ENCODE measurements at regions not wholly inside any gene's neighbourhood (a gene's known extent, or its start where the extent isn't known, plus 50 kb on each side); places are given as distances from the start of the nearest gene placed in this dataset.
"Not testable (repeated sequence)": the region's sequence is repeated elsewhere in the genome, so short reads cannot be mapped to it uniquely, and the experiment has no call there.

GRCh38 chr4:75172551-75172950 lies 239.6 kb downstream of the PARM1 start:
- TF ChIP-seq EZH2phosphoT487 (IDR thresholded peaks at IDR 0.05; ENCODE audit: low read depth): no peak
- TF ChIP-seq CTCF (IDR thresholded peaks at IDR 0.05; ENCODE audit: low read depth, low read length): no peak
- peaks cover 6% of the 10 kb centered on the region; the same call in 1 of the 2 replicates for H3K79me2 ChIP-seq (ENCODE audit: low read length)
- H3K4me3 ChIP-seq (ENCODE audit: low read length): peak overlapping the region; percentile 68
- no peaks in the 10 kb centered on the region for H3K9me3 ChIP-seq (ENCODE audit: insufficient read depth, low read length)
- peak overlapping the region; percentile 75 for H3K4me2 ChIP-seq (ENCODE audit: low read length)
- peak overlapping the region; percentile 87 for H3K27ac ChIP-seq (ENCODE audit: low read length)
- no peaks in the 10 kb centered on the region for H3K27me3 ChIP-seq (ENCODE audit: low read depth, low read length)
- H4K20me1 ChIP-seq (ENCODE audit: insufficient read depth, low read length): no peaks in the 10 kb centered on the region
- H3K9ac ChIP-seq (ENCODE audit: low read length): peak overlapping the region; percentile 66; the same call in 1 of the 2 replicates
- peaks cover 51% of the 10 kb centered on the region for H3K4me1 ChIP-seq (ENCODE audit: low read length)
- no peak overlapping the region for H2AFZ ChIP-seq (ENCODE audit: low read depth, low read length)
- no peaks in the 10 kb centered on the region for H3K36me3 ChIP-seq (replicated peaks; ENCODE audit: low read depth, low read length)

GRCh38 chr4:75169427-75169826 lies 236.5 kb downstream of the PARM1 start:
- no peak overlapping the region for H3K4me2 ChIP-seq (ENCODE audit: low read length)
- H3K36me3 ChIP-seq (replicated peaks; ENCODE audit: low read depth, low read length): no peaks in the 10 kb centered on the region
- no peaks in the 10 kb centered on the region for H4K20me1 ChIP-seq (ENCODE audit: insufficient read depth, low read length)
- TF ChIP-seq CTCF (IDR thresholded peaks at IDR 0.05; ENCODE audit: low read depth, low read length) (no peak), EZH2phosphoT487 (IDR thresholded peaks at IDR 0.05; ENCODE audit: low read depth) (no peak)
- peaks cover 36% of the 10 kb centered on the region for H3K4me1 ChIP-seq (ENCODE audit: low read length)
- no peak overlapping the region for H3K4me3 ChIP-seq (ENCODE audit: low read length)
- H3K27me3 ChIP-seq (ENCODE audit: low read depth, low read length): no peaks in the 10 kb centered on the region
- no peak overlapping the region for H2AFZ ChIP-seq (ENCODE audit: low read depth, low read length)
- H3K9me3 ChIP-seq (ENCODE audit: insufficient read depth, low read length): no peaks in the 10 kb centered on the region
- H3K79me2 ChIP-seq (ENCODE audit: low read length): peaks cover 5% of the 10 kb centered on the region; the same call in 1 of the 2 replicates
- no peak overlapping the region for H3K9ac ChIP-seq (ENCODE audit: low read length)
- no peak overlapping the region for H3K27ac ChIP-seq (ENCODE audit: low read length)

- Histone ChIP-seq H3K4me3 (ENCODE audit: low read length) (no peak overlapping the region), H2AFZ (ENCODE audit: low read depth, low read length) (no peak overlapping the region), H3K36me3 (replicated peaks; ENCODE audit: low read depth, low read length) (no peaks in the 10 kb centered on the region), H3K4me2 (ENCODE audit: low read length) (no peak overlapping the region), H3K9me3 (ENCODE audit: insufficient read depth, low read length) (no peaks in the 10 kb centered on the region), H3K27me3 (ENCODE audit: low read depth, low read length) (no peaks in the 10 kb centered on the region), H3K27ac (ENCODE audit: low read length) (no peak overlapping the region), H3K79me2 (ENCODE audit: low read length) (peaks cover 1% of the 10 kb centered on the region; the same call in 1 of the 2 replicates), H3K9ac (ENCODE audit: low read length) (no peak overlapping the region), H4K20me1 (ENCODE audit: insufficient read depth, low read length) (no peaks in the 10 kb centered on the region), H3K4me1 (ENCODE audit: low read length) (peaks cover 32% of the 10 kb centered on the region)
- no peak for TF ChIP-seq EZH2phosphoT487 (IDR thresholded peaks at IDR 0.05; ENCODE audit: low read depth)
- TF ChIP-seq CTCF (IDR thresholded peaks at IDR 0.05; ENCODE audit: low read depth, low read length): no peak
Observed at GRCh38 chr4:75169020-75169419, 236.1 kb downstream of the PARM1 start.

- Histone ChIP-seq H3K36me3 (replicated peaks; ENCODE audit: low read depth, low read length) (no peaks in the 10 kb centered on the region), H3K4me2 (ENCODE audit: low read length) (no peak overlapping the region), H4K20me1 (ENCODE audit: insufficient read depth, low read length) (no peaks in the 10 kb centered on the region), H3K27me3 (ENCODE audit: low read depth, low read length) (no peaks in the 10 kb centered on the region), H3K79me2 (ENCODE audit: low read length) (no peaks in the 10 kb centered on the region), H3K9me3 (ENCODE audit: insufficient read depth, low read length) (no peaks in the 10 kb centered on the region), H2AFZ (ENCODE audit: low read depth, low read length) (no peak overlapping the region), H3K9ac (ENCODE audit: low read length) (no peak overlapping the region), H3K27ac (ENCODE audit: low read length) (no peak overlapping the region), H3K4me1 (ENCODE audit: low read length) (peaks cover 28% of the 10 kb centered on the region), H3K4me3 (ENCODE audit: low read length) (no peak overlapping the region)
- TF ChIP-seq EZH2phosphoT487 (IDR thresholded peaks at IDR 0.05; ENCODE audit: low read depth): no peak
Observed at GRCh38 chr4:75168548-75168947, 235.6 kb downstream of the PARM1 start.

GRCh38 chr4:75165100-75165499 lies 232.2 kb downstream of the PARM1 start:
- not testable (repeated sequence) for H3K9ac ChIP-seq (ENCODE audit: low read length); H3K36me3 ChIP-seq (replicated peaks; ENCODE audit: low read depth, low read length); H3K4me2 ChIP-seq (ENCODE audit: low read length); H3K4me1 ChIP-seq (ENCODE audit: low read length); H3K9me3 ChIP-seq (ENCODE audit: insufficient read depth, low read length); H4K20me1 ChIP-seq (ENCODE audit: insufficient read depth, low read length); H3K79me2 ChIP-seq (ENCODE audit: low read length); H3K27me3 ChIP-seq (ENCODE audit: low read depth, low read length); H3K27ac ChIP-seq (ENCODE audit: low read length); H3K4me3 ChIP-seq (ENCODE audit: low read length); H2AFZ ChIP-seq (ENCODE audit: low read depth, low read length)
